GM12873 (cell line): ENCODE measurements at regions not wholly inside any gene's neighbourhood (a gene's known extent, or its start where the extent isn't known, plus 50 kb on each side); places are given as distances from the start of the nearest gene placed in this dataset.

Experiments
- CTCF ChIP-seq: IDR thresholded peaks from 2 replicates; pipeline ENCODE4 v1.5.1; 2012; ENCODE audit warnings: low read depth, mild to moderate bottlenecking, moderate library complexity, low read length, control low read depth; ENCODE audit not compliant: insufficient read depth; ENCODE audit errors: missing control alignments

DNA sequence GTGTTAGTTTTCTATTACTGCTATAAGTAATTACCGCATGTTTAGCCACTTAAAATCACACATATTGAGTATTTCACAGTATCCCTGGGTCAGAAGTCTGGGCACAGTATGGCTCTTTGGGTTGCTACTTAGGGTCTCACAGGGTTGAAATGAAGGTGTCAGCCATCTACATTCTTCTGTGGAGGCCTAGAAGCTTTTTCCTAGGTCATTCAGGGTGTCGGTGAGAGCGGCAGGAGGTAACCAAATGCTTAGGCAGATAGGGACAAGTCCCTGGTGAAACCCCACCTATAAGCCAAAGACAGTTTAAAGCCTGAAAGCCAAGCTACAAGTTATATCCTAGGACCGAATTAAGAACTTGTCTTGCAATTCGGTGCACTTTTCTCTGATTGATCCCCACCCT, 856.7 kb downstream of the PCDH17 start:
- TF ChIP-seq CTCF: no peak

DNA sequence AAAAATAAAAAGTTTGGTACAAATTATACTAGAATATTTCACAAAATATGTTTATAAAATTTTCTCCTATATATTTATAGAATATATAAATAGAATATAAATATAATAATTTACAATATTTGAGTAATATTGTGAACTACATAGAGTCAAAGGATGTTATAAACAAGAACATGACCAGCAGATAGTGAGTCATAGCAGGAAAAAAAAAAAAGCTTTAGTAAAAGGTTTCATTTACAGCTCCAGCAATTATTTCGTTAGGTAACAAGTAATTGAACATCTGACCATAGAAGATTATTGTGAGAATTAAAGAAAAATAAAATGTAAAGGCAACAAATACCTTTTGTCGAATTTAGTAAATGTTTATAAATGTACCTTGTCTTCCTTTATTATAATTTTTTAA, 864.1 kb downstream of the PCDH17 start:
- TF ChIP-seq CTCF: no peak

GRCh38 chr13:58500938-58501337, 869.4 kb downstream of the PCDH17 start:
- TF ChIP-seq CTCF: no peak

- no peak for TF ChIP-seq CTCF
Observed at GRCh38 chr13:58528351-58528750, 896.8 kb downstream of the PCDH17 start.

DNA sequence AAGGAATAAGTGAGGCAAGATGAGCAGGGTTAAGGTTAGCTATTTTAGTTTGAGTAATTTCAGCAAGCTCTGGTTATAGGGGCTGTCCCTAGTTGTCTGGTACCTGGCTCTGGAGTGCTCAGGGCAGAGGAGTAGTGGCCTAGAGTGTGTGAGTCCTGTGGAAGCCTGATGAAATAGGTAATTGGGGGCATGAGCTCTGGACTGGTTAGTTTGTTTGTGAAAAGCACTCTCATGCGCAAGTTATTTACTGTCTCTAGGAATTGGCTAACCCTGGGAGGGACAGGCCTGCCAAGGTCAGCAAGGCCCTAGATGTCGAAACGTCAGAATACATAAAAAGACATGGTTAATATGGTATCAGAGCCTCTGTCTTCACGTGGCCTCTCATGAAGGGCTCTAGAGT, 900.1 kb downstream of the PCDH17 start:
- no peak for TF ChIP-seq CTCF

DNA sequence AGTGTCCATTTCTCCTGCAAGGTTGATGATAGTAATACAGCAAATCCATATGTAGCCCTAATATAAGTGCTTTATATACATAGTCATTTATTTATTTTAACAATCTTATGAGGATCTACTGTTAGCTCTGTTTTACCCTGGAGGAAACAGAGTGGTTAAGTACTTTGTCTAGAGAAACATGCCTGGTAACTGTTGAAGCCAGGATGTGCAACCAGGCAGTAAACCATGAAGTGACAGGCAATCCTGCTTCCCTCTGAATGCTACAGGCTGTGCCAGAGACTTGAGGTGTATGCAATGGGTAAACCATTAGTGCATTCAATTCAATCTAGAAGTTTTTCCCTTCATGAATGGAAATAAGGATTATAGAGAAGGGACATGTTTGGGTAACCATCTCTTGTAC, 911.0 kb downstream of the PCDH17 start:
- no peak for TF ChIP-seq CTCF

DNA sequence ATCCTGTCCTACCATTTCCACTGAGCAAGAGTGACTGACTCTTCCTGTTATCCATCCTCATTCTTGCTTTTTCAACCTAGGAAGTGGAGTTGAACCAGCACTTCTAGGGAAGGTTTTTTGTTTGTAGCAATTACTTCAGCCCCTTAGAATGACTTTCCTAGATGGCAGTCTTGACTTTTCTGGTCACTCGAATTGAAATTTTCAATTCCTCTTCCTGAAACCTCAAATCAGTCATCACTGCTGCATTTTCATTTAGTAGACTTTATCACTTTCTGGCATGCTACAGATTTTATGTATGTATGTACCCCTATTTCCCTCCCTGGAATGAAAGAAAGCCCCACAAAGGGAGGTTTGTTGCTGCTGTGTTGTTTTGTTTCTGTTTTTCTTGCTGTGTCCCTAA, 915.9 kb downstream of the PCDH17 start:
- no peak for TF ChIP-seq CTCF

DNA sequence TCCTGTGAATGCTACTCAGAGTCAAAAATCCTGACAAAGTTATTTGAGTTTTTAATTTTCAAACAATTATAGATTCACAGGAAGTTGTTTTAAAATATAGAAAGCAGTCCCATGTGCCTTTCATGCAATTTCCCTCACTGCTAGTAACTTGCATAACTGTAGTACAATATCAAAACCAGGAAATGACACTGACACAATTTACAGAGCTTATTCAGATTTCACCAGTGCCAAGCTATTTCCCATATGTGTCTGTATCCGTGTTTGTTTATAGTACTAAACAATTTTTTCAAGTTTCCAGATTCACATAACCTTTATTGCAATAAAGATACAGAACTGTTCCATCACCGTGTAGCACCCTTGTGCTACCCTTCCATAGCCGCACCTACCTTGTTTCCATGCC, 934.6 kb downstream of the PCDH17 start:
- no peak for TF ChIP-seq CTCF
